ENCODE measurements at regions not wholly inside any gene's neighbourhood (a gene's known extent, or its start where the extent isn't known, plus 50 kb on each side); places are given as distances from the start of the nearest gene placed in this dataset.

DNA sequence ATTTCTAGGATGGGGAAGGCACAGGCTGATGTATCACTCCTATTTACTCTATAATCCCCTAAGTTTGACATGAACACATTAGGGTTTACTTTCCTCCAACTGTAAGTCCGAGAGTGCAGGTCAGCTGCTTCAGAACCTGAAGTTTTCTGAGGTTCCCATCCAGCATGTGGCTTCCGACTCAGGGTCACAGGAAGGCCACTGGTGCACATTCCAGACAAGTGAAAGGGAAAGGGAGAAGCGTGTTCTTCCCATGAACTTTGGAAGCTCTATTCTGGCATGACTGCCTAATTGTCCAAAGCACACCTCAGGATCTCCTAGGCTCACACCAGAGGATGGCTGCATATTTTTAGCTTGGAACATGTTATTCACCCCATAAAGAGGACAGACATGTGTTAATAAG lies 602.6 kb downstream of the SEMA5A start:
- DNase-seq, result no peak

GRCh38 chr5:8944005-8944404 lies 601.9 kb downstream of the SEMA5A start:
- DNase-seq, result no peak

GRCh38 chr5:8945972-8946371 lies 599.9 kb downstream of the SEMA5A start:
- DNase-seq, result no peak

DNA sequence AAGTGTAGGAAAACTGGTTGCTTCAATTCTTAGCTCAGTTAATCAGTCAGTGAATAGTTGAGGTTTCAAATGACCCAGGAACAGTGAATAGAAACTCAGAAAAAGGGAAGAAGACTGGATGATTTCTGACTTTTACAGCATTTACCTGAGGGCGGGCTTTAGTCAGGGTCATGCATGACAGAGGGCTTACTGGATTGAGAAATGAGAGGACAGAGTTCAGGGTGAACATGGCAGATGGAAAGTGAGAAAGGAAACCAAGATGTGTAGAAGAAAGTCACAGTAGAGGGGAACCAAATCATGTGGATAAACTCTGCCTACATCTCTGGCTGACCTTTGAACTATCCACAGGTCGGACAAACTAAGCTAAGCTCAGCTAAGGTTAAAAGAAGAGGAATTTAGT lies 596.0 kb downstream of the SEMA5A start:
- DNase-seq, result no peak

DNA sequence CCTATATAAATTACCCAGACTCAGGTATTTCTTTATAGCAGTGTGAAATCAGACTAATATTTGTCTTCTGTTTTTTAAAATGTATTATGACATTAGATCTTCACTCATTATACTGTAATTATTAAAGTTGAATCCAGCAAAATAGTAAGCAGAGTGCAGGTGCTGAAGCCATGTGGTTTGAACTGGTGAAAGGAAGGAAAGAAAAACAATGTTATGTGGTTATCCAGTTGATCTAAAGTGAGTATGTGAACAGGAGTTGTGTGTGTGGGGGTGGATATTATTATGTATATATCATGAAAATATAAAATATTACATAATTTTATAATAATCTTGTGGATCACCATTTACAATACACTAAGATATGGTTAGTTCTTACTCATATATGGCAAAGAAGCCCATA lies 593.7 kb downstream of the SEMA5A start:
- no peak for DNase-seq

- no peak for DNase-seq
Observed at GRCh38 chr5:8953016-8953415, 592.9 kb downstream of the SEMA5A start.

GRCh38 chr5:8953911-8954438 lies 591.9 kb downstream of the SEMA5A start:
- no peak for DNase-seq

- DNase-seq, result no peak
Observed at GRCh38 chr5:8954801-8955200, 591.1 kb downstream of the SEMA5A start.

- DNase-seq, result no peak
Observed at GRCh38 chr5:8956659-8957058, 589.2 kb downstream of the SEMA5A start.

DNA sequence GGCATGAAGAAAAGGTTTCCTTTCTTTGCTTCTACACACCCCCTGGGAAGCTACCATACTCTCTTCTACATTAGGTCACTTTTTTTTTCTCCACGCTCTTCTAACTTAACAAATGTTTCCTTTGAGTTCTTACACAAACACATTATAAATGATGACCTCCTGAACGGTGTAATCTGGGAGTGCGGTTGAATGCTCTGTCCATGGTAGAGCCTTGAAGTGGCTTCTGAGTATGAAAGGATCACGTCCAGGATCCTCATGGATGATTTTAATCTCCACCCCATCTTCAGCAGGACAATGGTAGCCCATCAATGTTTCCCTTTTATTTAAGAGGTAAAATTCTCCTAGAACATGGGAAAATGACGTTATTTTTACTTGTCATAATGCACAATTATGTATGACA lies 587.3 kb downstream of the SEMA5A start:
- DNase-seq, result no peak

GRCh38 chr5:8961219-8961618 lies 584.7 kb downstream of the SEMA5A start:
- DNase-seq, result no peak

DNA sequence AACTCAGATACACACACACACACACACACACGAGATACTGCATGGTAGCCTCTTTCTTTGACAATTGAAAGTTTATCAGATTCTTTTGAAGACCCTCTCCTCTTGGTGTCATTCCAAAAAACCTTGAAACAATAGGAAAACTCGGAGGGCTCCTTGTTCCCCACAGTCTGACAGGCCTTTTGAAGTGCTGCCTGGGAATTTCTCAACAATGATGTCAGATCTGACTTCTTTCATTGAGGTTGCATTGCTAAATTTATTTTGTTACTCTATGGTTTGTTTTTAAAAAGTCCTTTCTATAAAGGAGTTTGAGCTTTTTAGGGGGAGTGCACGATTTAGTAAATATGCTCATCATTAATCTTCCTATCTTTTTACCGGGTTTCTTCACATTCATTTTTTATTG lies 583.9 kb downstream of the SEMA5A start:
- DNase-seq, result no peak

- DNase-seq, result no peak
Observed at GRCh38 chr5:8981016-8981415, 564.9 kb downstream of the SEMA5A start.

GRCh38 chr5:8981496-8981895 lies 564.4 kb downstream of the SEMA5A start:
- DNase-seq, result no peak

- DNase-seq, result no peak
Observed at GRCh38 chr5:8984386-8984785, 561.5 kb downstream of the SEMA5A start.

All from activated CD4-positive, alpha-beta T cell treated with anti-CD3 and anti-CD28 coated beads for 48 hours (primary cell).